H54 (cell line): ENCODE measurements at regions not wholly inside any gene's neighbourhood (a gene's known extent, or its start where the extent isn't known, plus 50 kb on each side); places are given as distances from the start of the nearest gene placed in this dataset.

Experiments used
- DNase-seq: peaks from one replicate; pipeline ENCODE4 v3.0.0; 2011; ENCODE audit warnings: low spot score, mixed read lengths; ENCODE audit not compliant: insufficient read length
- FAIRE-seq: peaks from 3 replicates; lab custom pipeline; 2011; peaks lifted over from hg19 to GRCh38; lab: Jason Lieb, UNC
- POLR2A ChIP-seq: IDR thresholded peaks from 2 replicates; pipeline ENCODE4 v1.6.1; 2011; ENCODE audit warnings: low read depth, mild to moderate bottlenecking, low read length

DNA sequence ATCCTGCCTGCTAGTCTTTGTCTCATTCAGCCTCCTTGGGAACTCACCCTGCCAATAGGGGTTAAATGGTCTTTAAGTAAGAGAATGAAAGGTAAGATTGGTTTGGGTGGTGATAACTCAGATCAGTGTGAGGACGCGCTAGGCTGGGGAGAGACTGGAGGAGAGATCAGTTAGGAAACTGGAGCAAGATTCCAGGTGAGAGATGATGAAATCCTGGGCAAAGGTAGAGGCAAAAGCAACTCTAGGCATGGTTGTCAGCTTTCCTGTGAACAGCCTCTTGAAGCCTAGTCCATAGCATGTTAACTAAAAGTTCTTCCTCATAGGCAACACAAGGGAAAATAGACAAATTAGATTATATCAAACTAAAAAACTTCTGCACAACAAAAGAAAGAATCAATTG, 145.2 kb upstream of the ANKRD28 start:
- TF ChIP-seq POLR2A, result no peak
- DNase-seq (no peak), FAIRE-seq (no peak)

- FAIRE-seq (no peak), DNase-seq (no peak)
- no peak for TF ChIP-seq POLR2A
Observed at GRCh38 chr3:15948388-15948787, 150.6 kb upstream of the ANKRD28 start.

GRCh38 chr3:15952543-15953175, 154.9 kb upstream of the ANKRD28 start:
- TF ChIP-seq POLR2A, result no peak
- DNase-seq (no peak), FAIRE-seq (no peak)

DNA sequence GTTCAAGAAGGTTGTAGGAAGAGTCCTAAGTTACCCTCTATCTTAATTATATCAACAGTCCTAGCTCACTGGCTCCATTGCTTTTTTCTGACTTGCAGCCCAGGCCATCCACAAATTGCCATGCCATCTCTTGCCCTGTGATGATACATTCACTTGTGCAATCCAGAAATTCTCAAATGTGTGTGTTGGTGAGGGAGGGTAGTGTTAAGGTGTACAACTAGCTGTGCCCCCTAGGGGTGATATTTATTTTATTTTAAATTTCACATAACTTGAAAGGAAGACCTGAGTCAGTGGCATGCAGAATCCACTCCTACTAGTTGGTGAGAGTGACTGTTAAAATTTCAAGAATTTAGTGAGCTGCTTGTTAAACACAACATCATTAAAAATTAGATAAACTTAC, 156.1 kb upstream of the ANKRD28 start:
- TF ChIP-seq POLR2A, result no peak
- no peak for DNase-seq
- FAIRE-seq, result no peak

- DNase-seq (no peak), FAIRE-seq (peak; percentile 67)
- TF ChIP-seq POLR2A, result no peak
Observed at GRCh38 chr3:15955968-15956367, 158.2 kb upstream of the ANKRD28 start.

GRCh38 chr3:15958692-15959433, 161.1 kb upstream of the ANKRD28 start:
- DNase-seq (no peak), FAIRE-seq (no peak)
- no peak for TF ChIP-seq POLR2A

DNA sequence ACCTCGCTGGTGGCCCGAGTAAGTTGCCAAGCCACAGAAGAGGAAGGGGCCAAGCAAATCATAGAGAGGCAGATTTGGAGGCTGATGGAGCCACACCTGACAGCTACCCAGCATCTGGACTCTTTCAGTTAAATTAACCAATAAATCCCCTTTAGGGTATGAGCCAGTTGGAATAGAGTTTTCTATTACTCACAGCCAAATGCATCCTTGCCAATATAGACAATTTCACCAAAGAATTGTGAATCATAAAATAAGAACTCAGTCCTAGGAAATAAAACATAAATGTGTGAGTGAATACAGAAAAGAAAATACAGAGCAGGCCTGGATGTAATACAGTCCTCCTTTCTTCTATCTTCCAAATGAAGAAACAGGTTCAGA, 161.6 kb upstream of the ANKRD28 start:
- FAIRE-seq, result no peak
- TF ChIP-seq POLR2A, result no peak
- no peak for DNase-seq

DNA sequence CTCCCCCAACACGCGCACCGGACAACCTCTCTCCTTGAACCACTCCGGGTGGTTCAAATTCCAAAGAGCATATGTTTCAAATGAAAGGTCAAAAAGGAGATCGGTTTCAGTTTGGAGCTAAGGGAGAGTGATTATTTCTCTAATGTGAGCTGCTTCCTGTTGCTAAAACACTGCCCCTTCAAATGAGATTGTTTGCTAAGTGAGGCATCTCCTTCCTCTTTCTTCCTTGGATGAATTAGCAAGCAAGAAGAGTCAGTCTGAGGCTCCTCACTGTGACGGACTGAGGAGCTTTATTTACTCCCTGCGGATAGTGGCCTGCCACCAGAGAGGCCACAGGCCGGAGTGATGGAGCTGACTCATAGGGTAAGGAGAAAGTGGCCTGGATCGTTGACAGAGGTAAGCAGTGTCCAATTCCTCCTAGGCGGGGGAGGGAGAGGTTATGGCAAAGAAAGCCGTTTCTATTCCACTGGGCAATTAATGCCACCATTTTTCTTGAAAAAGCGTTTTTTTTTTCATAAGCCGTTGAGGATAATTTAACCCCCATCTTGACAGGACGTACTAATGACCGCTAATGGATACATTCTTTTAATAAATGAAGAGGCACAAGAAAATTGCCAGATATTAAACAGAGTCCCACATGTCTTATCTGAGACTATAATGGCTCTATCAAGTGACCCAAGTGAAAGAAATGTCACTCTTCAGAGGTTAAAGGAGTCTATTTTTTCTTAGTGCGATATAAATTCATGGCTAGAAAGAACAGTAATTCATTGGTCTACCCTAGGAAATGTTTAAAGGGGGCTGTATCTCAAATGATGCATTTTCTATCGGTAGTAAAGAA, 167.0 kb upstream of the ANKRD28 start:
- FAIRE-seq (peak; percentile 93), DNase-seq (peak; percentile 15)
- no peak for TF ChIP-seq POLR2A

DNA sequence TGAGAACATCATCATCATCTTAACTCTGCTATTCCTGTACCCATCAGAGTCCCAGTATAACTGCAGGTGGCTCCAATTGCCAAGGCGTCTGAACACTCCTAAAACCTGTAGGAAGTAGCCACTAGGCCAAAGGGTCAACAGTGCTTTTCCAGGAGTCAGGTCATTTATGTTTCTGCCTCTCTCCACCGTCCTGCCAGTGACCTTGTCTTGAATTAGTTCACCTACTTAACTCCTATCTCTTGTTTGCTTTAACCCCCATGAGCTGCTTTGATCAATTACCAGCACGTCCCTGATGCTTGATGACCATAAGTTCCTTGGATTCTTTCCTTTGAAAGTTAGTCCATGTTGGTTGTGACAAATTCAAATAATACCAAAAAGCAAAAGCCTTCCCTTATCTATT, 169.8 kb upstream of the ANKRD28 start:
- FAIRE-seq, result no peak
- no peak for TF ChIP-seq POLR2A
- no peak for DNase-seq

DNA sequence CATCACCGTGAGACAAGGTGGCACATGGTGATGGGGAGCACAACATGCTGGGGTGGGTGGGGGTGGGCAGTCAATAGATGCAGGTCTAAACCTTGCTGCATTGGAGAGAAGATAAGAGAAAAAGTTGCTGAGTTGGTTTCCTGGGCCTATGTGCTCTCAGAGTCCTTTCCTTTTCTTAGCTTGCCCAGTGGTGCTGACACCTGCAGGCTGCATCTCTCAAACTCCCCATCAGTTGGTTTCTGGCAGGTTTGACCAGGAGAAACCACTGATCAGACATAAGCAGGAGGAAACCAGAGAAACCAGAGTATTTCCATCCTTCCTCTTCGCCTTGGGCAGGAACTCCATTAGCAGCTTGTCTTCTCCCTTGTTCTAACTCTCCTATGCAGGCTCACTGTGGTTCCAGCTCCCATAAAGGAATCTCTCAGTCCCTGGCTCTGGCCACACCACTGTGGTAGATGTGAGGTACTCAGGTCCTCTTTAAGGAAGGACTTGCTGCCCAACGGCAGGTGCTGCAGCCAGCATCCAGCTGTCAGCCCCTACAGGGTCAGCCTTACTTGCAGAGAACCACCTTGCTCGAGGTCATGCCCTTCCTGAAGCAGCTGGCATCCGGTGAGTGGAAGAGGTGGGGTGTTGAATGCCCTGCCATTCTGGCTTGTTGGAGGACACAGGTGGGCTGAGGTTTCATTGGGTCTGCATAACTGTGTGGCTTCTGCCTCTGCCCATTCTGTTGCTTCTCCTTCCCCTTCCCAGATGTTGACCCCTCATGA, 172.3 kb upstream of the ANKRD28 start:
- FAIRE-seq, result no peak
- DNase-seq, result no peak
- no peak for TF ChIP-seq POLR2A

- TF ChIP-seq POLR2A, result no peak
- DNase-seq, result no peak
- FAIRE-seq, result no peak
Observed at GRCh38 chr3:15973414-15973813, 175.6 kb upstream of the ANKRD28 start.

GRCh38 chr3:15973940-15974339, 176.2 kb upstream of the ANKRD28 start:
- TF ChIP-seq POLR2A, result no peak
- DNase-seq (no peak), FAIRE-seq (no peak)

- TF ChIP-seq POLR2A, result no peak
- FAIRE-seq (no peak), DNase-seq (peak; percentile 12)
Observed at GRCh38 chr3:15974647-15975046, 176.9 kb upstream of the ANKRD28 start.
